ENCODE measurements at regions not wholly inside any gene's neighbourhood (a gene's known extent, or its start where the extent isn't known, plus 50 kb on each side); places are given as distances from the start of the nearest gene placed in this dataset.

DNA sequence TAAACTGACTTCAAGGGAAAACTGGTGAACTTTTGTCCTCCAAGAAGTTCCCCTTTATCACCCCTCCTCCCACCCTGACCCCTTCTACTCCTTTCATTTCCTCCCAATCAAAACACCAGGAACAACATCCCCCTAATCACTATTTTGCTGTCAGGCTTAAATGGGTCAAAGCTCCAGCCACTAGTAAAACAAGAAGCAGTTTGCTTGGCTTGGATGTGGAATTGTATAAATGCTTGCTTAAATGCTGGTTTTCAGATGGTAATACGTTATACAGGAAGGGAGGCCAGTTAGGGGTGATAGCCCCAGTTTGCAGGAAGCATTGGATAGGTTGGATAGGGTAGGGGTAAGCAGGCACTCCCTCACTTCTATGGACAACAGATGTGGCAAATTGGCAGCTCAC, 473.6 kb downstream of the AGTPBP1 start:
- in situ Hi-C loops (cut with MboI; ENCODE audit: low sequenced_read_pairs) = no loop called here

DNA sequence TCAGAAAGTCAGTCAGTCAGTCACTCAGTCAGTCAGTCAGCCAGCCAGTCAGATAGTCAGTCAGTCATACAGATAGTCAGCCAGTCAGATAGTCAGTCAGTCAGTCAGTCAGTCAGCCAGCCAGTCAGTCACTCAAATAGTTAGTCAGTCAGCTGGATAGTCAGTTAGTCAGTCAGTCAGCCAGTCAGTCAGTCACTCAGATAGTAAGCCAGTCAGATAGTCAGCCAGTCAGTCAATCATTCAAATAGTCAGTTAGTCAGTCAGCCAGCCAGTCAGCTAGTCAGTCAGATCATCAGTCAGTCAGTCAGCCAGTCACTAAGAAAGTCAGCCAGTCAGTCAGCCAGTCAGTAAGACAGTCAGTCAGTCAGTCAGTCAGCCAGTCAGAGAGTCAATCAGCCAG, 477.1 kb downstream of the AGTPBP1 start:
- in situ Hi-C loops (cut with MboI; ENCODE audit: low sequenced_read_pairs) = no loop called here

DNA sequence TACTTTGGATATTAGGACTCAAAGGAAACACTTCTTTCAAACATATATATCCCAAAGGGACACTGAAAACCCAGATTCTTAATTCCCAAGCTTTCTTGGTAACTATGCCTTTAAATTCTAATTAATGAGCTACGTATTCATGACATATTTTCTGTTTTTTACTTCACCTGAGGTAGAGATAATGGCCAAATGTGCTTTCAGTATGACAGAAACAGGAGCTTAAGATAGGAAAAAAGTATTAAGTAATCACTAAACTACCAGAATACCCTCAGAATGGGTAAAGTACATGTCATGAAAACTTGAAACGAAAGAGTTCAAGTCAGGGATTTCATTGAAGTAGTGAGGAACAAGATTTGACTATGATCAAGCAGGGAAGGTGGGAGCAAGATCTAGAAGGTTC, 478.5 kb downstream of the AGTPBP1 start:
- in situ Hi-C loops (cut with MboI; ENCODE audit: low sequenced_read_pairs) = no loop called here

DNA sequence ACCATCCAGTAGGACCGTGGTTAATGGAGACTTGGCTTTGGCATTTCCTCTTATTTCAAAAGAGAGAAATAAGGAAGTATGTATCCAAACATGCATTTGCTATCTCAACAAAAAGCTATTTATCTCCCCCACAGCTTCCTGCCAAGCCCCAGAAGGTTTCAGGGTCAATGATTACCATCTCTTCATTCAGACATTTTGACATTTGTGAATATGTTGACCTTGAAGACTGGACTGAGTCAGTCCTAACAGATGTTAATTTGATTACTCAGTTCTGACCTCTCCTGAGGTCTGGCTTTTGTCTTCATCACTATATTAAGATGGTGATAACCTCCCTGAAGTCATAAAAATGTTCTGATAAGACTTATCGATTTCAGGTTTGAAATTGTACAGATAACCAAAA, 479.4 kb downstream of the AGTPBP1 start:
- in situ Hi-C loops (cut with MboI; ENCODE audit: low sequenced_read_pairs) = no loop called here

DNA sequence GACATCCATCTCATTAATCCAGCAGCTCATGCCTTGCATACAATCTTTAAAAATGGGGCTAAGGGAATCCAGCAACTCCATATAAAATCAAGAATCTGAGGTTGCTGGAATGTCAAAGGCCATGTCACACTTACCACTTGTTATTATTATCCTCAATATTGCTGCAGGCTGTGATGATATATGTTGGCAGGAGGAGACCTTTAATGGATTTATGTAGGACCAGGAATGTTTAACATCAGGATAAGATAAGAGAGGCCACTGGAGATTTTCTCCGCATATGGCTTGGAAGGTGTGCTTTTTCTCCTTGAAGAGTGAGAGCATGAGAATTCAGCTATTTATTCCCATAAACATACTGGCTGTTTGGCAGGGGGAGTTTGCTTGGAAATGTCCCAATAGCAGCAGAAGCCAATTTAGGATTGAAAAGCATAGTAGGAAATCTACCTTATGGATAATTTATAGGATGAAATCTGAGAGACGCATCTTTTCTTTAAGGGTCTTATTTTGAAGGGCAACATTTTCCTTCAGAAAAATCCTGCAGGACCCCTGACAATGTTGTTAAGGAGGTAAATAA, 481.4 kb downstream of the AGTPBP1 start:
- in situ Hi-C loops (cut with MboI; ENCODE audit: low sequenced_read_pairs) = no loop called here

DNA sequence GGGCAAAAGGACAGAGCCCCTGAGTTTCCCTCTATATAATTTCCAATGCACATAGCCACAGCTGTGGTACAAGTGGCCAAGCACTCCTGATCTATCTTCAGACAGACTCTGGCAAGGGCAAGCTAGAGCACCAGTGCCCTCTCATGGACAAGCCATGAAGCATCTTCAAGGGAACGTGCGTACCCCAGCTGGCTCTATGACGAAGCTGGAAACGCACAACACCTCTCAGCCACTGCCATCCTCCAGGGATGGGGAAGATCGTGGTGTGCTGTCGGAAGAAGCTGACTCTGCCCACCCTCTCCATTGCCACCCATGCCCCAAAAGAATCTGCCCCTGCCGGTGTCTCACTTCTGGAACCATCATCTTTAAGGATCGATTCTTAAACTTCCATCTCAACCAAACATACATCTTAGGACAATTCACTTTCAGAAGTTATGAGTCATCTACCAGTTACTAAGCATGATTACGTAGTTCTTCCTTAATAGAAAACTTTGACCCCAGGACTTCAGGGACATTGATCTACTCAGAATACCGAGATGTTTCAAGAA, 482.9 kb downstream of the AGTPBP1 start:
- in situ Hi-C loops (cut with MboI; ENCODE audit: low sequenced_read_pairs) = no loop called here

DNA sequence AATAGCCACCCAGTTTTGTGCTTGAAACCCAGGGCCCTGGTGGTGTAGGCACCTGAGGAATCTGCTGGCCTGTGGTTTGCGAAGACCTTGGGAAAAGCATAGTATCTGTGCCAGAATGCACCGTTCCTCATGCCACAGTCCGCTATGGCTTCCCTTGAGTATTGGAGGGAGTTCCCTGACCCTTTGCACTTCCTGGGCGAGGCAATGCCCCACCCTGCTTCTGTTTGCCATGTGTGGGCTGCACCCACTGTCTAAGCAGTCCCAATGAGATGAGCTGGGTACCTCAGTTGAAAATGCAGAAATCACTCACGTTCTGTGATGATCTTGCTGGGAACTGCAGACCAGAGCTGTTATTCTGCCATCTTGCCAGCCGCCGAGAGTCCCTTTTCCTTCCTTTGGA, 483.5 kb downstream of the AGTPBP1 start:
- in situ Hi-C loops (cut with MboI; ENCODE audit: low sequenced_read_pairs) = no loop called here

DNA sequence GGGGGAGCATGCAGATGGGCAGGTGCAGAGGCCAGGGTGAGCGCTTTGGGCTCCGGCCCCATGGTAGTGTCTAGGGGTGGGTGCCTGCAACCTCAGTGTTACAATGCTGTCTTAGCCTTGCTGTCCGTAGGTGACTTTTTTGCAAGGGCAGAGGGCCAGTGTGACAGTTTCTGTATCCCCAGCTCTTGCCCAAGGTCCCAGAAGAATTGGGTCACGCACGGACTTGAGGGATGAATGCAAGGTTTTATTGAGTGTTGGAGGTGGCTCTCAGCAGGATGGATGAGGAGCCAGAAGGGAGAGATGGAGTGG, 492.5 kb downstream of the AGTPBP1 start:
- in situ Hi-C loops (cut with MboI; ENCODE audit: low sequenced_read_pairs) = no loop called here

DNA sequence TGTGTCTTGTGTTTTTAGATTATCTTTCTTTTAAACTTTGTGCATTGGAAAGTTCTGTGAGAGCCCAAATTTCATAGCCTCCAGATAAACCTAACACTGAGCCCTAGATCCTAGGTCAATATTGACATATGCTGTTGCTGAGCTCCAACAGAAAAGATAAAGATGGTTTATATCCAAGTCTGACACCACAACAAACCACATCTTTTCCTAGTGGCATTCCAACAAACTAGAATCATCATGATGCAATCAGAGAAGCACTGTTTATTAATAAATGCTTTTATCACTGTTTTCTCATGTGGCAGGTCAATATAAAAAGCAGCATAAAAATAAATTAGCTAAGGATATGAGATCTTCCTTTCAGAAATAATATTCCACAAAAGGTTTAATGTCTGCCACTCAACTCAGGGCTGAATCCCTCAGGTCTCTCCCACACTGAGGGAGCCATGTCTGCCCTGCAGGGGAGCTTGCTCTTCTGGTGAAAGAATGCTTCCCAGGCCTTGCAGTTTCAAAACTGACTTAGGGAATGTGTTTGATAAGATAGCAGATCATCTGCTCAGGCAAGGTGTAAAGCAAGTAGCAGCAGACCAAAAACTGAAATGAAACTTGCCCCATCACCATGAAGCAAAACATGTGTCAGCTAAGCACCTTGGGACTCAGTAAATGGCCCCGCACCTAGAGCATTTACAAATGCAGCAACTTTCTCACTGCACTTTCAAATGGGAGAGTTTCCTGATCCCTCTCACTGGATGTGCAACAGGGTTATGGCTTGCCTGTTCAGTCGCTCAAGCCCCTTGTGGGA, 493.0 kb downstream of the AGTPBP1 start:
- in situ Hi-C loops (cut with MboI; ENCODE audit: low sequenced_read_pairs) = no loop called here

DNA sequence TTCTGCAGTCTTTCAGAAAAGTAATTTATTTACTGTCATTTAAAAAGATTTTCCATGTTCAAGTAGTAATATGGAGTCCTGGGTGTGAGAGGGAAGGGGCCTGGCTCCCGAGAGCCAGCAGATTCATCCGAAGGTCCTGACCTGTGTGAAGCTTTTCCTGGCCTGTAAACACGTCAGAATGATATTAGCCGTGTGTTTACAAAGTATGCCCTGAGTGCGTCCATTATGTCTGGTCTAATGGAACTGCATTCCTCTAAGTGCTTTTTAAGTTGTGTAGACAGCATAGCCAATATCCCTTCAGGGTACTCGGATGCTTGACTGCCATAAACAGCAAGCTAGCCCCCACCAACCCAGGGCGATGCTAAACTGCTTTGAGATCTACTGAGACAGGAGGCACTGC, 495.2 kb downstream of the AGTPBP1 start:
- in situ Hi-C loops (cut with MboI; ENCODE audit: low sequenced_read_pairs) = no loop called here

DNA sequence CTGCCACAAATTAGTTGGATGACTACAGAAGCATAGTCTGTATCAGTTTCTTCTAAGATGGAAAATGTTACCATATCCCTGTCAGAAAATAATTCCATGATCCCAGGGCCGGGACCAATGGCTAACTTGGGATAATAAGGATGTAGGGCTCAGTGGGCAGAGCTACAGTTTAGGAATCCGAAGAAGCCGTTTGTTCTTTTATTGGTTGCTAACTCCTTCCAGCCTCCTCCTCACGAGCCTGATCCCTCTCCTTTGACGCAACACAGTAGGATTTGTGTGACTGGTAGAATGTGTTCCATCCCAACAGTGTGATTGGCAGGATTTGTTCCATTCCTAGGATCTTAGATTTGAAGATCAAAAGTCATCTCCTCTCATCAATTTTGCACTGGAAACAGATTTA, 496.9 kb downstream of the AGTPBP1 start:
- in situ Hi-C loops (cut with MboI; ENCODE audit: low sequenced_read_pairs) = no loop called here

DNA sequence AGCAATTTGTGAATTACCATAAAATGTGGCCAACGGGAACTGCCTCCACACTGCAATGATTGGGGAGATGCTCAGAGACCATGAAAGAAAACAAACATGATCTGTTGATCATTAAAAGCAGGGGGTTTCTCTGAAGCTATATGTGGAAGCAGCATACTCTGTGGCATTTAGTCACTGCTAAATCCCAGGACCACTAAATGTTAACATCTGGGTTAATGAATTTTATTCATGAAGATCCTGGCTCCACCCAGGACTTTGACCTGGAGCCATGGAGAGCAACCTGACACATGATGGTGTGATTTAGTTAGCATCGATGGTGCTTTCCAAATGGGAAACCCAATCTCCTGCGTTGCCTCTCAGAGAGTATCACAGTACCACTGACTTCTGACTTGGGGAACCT, 497.8 kb downstream of the AGTPBP1 start:
- in situ Hi-C loops (cut with MboI; ENCODE audit: low sequenced_read_pairs) = no loop called here

DNA sequence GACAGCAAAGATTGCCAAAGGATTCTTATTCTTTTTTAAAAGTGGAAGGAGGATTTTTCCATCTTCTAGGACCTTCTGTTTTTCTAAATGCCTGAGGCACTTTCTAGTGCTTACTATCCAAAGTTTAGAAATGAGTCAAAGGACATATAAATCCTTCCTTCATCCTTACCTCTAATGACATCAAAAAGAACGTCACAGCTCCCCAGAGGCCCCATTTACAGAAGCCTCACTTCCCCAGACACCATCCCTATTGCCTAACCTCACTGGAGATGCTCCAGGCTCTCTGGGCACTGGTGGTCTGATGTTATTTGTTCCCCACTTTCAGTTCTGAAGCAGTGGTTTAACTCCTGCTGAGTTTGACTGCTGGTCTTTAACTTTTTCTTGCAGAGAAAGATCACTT, 504.3 kb downstream of the AGTPBP1 start:
- in situ Hi-C loops (cut with MboI; ENCODE audit: low sequenced_read_pairs) = no loop called here

DNA sequence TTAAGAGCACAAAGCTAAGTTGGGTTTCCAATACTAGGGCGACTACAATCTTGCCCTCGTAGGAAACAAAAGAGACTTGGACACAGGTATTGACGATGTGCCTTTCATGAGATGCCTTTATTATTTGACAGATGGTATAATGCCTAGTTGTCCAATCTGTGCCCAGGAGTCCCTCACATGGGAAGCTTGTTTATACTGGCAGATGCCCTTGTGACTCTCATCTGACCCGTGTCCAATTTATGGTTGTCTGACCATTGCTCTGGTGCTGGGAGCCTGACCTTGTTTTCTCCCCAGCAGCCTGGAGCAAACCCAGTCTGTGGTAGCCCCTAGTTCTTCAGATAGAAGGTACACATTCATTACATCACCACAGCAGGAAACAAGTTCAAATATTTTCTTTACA, 511.7 kb downstream of the AGTPBP1 start:
- in situ Hi-C loops (cut with MboI; ENCODE audit: low sequenced_read_pairs) = no loop called here

DNA sequence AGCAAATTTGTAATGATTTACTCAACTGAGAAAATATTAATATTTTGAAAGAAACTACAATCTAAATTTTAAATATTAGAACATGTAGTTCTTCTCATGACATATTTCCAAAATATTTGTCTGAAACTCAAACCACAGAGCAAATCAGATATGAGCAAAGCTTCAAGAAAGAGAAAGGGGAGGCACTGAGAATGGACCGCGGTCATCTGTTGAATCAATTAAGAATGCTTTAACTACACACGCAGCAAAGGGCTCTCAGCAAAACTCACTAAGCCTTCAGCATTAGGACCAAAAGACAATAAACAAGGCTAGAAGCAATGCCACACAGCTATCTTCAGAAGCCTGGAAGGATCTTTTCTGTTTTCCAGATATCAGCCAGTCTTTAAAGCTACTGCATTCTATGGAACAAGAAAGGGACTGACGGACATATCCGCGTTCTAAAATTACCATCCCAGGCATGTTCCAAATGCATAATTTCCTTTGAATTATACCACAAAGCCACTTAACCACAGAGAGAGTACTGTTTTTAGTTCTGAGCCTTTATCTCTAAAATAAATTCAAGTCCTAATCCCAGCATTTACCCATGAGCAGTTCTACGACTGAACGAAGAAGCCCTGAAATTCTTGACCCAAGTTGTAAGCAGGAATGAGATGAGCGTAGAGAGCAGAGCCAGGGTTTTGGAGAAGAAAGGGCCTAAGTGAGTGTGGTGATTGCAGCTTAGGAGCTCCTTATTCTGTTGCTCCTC, 513.5 kb downstream of the AGTPBP1 start:
- in situ Hi-C loops (cut with MboI; ENCODE audit: low sequenced_read_pairs) = no loop called here

DNA sequence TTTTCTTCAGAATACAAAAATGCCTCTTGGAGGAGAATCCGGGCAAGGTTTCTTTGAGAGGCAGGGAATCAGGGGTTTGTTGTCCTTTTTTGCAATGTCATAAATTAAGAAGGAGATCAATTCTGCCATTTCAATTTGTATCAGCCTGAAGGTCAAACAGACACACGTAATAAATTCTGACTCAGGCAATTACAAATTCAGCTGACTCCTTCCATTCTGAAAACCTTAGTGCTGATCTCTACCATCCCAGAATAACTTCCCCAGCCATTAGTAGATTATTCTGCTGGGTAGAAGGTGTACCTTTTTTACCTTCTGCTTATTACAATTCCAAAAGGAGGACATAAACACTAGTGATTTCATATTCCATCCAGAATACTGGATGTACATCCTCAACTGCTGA, 516.6 kb downstream of the AGTPBP1 start:
- in situ Hi-C loops (cut with MboI; ENCODE audit: low sequenced_read_pairs) = no loop called here

DNA sequence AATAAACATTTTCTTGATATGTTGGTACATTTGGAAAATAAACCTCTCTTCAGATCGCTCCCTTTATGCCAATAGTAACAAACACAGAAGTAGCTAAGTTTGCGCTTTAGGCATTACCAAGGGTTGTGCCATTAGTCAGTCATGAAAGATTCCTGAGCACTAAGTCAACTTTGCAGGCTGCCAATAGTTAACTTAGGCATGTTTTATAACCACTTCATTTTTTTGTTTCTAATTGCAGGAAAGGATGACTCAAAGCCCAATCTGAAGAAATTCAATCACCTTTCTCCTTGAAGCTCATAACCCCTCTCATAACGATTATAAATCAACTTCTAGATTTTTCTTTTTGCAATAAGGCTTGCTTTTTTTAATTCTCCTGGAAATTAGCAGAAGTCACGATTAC, 517.0 kb downstream of the AGTPBP1 start:
- in situ Hi-C loops (cut with MboI; ENCODE audit: low sequenced_read_pairs) = no loop called here

DNA sequence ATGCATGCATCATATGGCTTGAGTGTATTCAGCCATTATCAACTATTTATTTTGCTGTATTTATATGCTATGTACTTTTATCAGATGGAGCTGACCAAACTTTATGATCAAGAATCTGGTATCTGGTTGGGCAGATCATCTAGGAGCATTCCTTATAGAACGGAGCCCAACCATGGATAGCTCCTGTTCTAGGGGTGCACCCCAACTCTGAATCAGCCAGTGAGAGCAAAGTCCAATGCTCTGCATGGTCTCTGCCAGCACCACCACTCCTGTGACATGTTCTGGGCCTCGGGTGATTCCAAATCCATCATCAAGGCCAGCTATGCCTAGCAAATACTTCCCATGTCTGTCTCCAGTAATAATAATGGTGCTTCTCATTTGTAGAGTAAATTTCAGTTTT, 517.5 kb downstream of the AGTPBP1 start:
- in situ Hi-C loops (cut with MboI; ENCODE audit: low sequenced_read_pairs) = no loop called here

DNA sequence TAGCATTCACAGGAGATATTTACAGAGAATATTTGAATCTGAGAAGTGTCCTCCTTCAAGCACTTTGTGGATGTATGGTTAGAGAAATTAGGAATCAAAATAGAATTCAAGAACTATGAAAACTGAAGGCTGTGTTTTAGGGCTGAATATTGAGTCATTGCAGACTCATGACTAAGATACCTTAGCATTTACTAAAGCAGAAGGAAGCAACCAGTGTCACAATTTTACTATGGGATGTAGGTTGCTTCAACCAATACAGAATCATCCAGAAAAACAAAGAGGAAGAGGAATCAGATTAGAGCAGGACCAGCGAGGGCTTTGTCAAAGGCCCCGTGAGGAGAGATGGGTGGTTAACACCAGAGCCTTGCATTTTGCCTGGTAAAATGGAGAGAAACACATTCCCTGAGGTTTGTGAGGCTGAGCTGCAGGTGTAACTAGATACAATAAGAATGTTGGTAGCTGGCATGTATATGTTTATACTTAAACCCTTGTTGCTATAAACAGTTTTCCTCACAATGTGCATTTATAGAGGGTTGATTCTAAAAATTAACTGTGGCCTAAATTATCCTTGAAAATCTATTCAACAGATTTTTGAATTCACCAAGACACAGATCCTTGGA, 518.1 kb downstream of the AGTPBP1 start:
- in situ Hi-C loops (cut with MboI; ENCODE audit: low sequenced_read_pairs) = no loop called here

DNA sequence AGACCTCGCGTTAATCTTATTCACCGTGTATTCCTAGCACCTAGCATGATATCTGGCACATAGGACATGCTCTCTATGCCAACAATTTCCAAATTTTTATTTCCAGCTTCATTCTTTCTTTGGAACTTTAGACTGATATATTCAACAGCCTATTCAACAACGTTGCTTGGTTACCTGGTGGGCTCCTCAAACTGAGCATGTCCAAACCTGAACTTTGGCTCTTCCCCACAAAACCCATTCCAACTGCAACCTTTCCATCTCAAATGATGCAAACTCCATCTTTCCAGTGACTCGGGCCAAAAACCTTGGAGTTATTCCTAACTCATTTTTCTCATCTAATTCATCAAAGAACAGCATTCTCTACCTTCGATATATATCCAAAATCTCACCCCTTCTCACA, 525.2 kb downstream of the AGTPBP1 start:
- in situ Hi-C loops (cut with MboI; ENCODE audit: low sequenced_read_pairs) = no loop called here

DNA sequence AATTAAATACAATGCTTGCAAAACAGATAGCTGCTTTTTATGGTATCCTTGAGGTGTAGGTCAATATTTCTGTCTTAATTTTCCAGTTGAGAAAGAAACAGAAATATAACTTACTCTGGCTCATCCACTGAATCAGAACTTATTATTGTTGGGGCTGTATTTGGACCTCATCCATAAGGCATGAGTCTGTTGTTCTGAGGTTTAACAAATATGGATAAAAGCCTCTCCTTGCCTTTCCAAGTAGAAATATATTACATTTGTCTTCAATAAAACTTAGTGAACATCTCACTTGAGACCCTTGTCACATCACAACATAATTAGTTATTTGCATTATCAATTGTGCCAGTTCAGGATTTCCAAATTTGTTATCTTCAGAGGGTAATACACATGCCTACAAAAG, 525.8 kb downstream of the AGTPBP1 start:
- in situ Hi-C loops (cut with MboI; ENCODE audit: low sequenced_read_pairs) = no loop called here

DNA sequence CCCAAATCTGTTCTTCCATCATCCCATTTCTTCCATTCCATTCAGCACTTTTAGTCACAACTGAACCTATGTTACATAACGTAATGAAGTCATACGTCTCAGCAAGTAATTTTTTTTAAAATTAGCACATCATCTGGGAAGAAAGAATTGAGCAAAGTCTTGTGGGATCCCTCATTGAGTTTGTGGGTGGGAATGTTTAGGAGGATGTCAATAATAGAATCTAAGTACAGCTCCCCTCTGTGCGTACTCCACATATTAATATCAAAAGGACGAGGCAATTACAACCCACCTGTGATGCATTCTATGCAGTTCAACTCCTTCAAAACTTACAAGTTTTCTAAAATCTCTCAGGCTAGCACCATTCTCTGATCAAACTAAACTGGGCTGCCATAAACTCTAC, 526.3 kb downstream of the AGTPBP1 start:
- in situ Hi-C loops (cut with MboI; ENCODE audit: low sequenced_read_pairs) = no loop called here

Data from HL-60/S4 treated with phorbol 12-myristate 13-acetate at 8.2 ng/mL for 4 days and 3 days (cell line).